ENCODE measurements at regions not wholly inside any gene's neighbourhood (a gene's known extent, or its start where the extent isn't known, plus 50 kb on each side); places are given as distances from the start of the nearest gene placed in this dataset.

DNA sequence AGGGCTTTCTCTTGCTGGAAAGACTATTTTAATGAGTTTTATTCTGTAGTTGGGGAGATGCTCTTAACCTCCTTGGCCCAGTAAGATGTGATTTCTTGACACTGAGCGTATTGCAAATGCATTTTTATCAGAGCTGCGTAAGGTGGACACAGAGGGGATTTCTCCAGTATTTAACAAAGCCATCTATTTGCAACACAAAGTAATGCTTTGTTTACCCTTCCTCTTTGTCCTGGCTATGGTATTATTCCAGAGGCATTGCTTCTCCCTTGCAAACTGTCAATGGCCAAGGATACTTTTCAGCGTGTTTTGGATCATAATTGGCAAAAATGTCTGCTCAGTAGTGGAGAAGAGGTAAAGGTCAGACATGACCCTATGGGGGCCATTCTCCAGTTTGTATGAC lies 90.8 kb upstream of the PIK3C3 start:
- no peaks in the 10 kb centered on the region for H3K36me3 ChIP-seq
- no peak overlapping the region for H3K4me3 ChIP-seq
- 78 to 93% (median 90%) methylated on average over 3 of the region's 3 CpGs for WGBS, 4 donors
- no peak overlapping the region for H3K27ac ChIP-seq
- H3K9me3 ChIP-seq, result no peaks in the 10 kb centered on the region
- ATAC-seq, result no peak
- intact Hi-C loops (cut with DNase I), result loop anchor here in 1 of 10 donors (10.0 kb wide), 1 partner anchor 59 kb away; no protein-coding TSS in a partner anchor
- H3K4me1 ChIP-seq, result no peaks in the 10 kb centered on the region
- no peaks in the 10 kb centered on the region for H3K27me3 ChIP-seq
- DNase-seq, result no peak
- no peak for TF ChIP-seq POLR2A (IDR thresholded peaks at IDR 0.05)
- TF ChIP-seq, protein P1, sequence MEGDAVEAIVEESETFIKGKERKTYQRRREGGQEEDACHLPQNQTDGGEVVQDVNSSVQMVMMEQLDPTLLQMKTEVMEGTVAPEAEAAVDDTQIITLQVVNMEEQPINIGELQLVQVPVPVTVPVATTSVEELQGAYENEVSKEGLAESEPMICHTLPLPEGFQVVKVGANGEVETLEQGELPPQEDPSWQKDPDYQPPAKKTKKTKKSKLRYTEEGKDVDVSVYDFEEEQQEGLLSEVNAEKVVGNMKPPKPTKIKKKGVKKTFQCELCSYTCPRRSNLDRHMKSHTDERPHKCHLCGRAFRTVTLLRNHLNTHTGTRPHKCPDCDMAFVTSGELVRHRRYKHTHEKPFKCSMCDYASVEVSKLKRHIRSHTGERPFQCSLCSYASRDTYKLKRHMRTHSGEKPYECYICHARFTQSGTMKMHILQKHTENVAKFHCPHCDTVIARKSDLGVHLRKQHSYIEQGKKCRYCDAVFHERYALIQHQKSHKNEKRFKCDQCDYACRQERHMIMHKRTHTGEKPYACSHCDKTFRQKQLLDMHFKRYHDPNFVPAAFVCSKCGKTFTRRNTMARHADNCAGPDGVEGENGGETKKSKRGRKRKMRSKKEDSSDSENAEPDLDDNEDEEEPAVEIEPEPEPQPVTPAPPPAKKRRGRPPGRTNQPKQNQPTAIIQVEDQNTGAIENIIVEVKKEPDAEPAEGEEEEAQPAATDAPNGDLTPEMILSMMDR (IDR thresholded peaks at IDR 0.05), result no peak

DNA sequence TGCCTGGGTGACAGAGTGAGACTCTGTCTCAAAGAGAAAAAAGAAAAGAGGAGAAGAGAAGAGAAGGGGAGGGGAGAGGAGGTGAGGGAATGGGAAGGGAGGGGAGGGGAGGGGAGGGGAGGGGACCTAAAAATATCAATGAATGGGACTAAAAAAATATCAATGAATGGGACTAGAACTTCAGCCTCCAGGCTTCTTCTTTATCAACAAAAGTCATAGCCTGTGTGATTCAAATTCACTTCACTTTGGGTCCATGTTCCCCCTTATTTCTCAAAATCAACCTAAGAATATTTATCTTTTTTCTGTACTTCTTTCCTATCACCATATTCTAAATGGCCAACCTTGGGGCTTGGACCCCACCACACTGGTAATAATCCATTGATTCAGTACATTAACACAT lies 92.1 kb upstream of the PIK3C3 start:
- Histone ChIP-seq H3K36me3 (no peaks in the 10 kb centered on the region), H3K9me3 (no peaks in the 10 kb centered on the region), H3K4me1 (no peaks in the 10 kb centered on the region), H3K27me3 (no peaks in the 10 kb centered on the region), H3K4me3 (no peak overlapping the region), H3K27ac (no peak overlapping the region)
- intact Hi-C loops (cut with DNase I), result loop anchor here in 1 of 10 donors (10.0 kb wide), 1 partner anchor 58 kb away; no protein-coding TSS in a partner anchor
- ATAC-seq, result no peak
- TF ChIP-seq, protein P1 (IDR thresholded peaks at IDR 0.05), result no peak
- no peak for TF ChIP-seq POLR2A (IDR thresholded peaks at IDR 0.05)
- DNase-seq, result no peak

DNA sequence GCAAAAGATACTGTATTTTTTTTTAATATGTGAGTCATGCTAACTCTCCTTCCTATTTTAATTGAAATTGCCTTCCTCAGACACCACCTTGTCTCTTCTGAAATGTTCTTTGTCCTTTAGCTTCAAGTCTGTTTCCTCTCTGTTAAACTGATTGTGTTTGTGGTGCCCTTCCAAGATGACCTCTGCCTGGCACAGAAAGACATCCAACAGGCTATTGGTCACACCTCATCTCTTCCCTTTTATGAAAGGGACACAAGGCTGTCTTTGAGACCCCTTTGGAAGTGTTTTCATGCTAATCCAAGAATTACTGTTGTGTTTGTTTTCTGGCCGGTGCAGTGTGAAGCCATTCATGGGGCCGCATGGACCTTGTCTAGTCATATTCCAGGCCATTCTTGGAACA lies 94.0 kb upstream of the PIK3C3 start:
- Histone ChIP-seq H3K27me3 (no peaks in the 10 kb centered on the region), H3K4me1 (no peaks in the 10 kb centered on the region), H3K4me3 (no peak overlapping the region), H3K9me3 (no peaks in the 10 kb centered on the region), H3K36me3 (no peaks in the 10 kb centered on the region), H3K27ac (no peak overlapping the region)
- TF ChIP-seq POLR2A (IDR thresholded peaks at IDR 0.05), result no peak
- TF ChIP-seq, protein P1 (IDR thresholded peaks at IDR 0.05), result no peak
- ATAC-seq (no peak), DNase-seq (no peak)
- intact Hi-C loops (cut with DNase I), result loop anchor here in 1 of 10 donors (10.0 kb wide), 1 partner anchor 56 kb away; no protein-coding TSS in a partner anchor
- WGBS, 4 donors, result 78 to 100% (median 87%) methylated on average over 2 of the region's 2 CpGs

DNA sequence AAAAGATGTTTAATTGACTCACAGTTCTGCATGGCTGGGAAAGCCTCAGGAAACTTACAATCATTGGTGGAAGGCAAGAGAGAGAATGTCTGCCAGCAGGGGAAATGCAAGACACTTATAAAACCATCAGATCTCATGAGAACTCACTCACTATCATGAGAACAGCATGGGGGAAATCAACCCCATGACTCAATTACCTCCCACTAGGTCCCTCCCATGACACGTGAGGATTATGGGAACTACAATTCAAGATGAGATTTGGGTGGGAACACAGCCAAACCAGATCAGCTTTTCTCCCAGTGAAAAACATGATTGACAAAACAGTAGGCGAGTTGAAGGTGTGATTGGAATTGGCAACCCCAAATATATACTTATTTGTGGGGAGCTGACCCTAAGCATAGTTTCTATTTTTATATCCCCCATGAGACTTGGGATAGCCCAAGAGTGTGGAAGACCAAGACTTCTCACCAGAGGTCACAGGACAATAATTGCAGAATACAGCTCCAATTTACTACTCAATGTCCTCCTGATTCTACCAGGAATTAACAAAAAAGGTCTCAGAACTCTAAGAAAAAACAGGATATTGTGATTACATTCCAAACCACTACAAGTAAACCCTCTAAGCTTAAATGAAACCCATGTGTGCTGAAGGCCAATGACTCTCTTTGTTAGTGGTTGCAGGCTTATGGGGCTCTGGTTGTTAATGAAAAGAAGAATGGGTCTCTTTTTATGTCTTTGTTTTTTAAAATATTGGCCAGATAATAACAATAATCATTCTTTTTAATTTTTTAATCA lies 96.1 kb upstream of the PIK3C3 start:
- DNase-seq, result no peak
- no peak for ATAC-seq
- TF ChIP-seq, protein P1 (IDR thresholded peaks at IDR 0.05), result no peak
- no peak for TF ChIP-seq POLR2A (IDR thresholded peaks at IDR 0.05)
- 47 to 62% (median 59%) methylated on average over 2 of the region's 2 CpGs for WGBS, 4 donors
- no peaks in the 10 kb centered on the region for H3K9me3 ChIP-seq
- H3K36me3 ChIP-seq, result no peaks in the 10 kb centered on the region
- H3K4me3 ChIP-seq, result no peak overlapping the region
- intact Hi-C loops (cut with DNase I), result no loop called here
- no peaks in the 10 kb centered on the region for H3K4me1 ChIP-seq
- H3K27ac ChIP-seq, result no peak overlapping the region
- H3K27me3 ChIP-seq, result no peaks in the 10 kb centered on the region
